A673 (cell line): ENCODE measurements at regions not wholly inside any gene's neighbourhood (a gene's known extent, or its start where the extent isn't known, plus 50 kb on each side); places are given as distances from the start of the nearest gene placed in this dataset.

Source experiments
- BruUV-seq: library from RNA; stranded (reverse); fragments of 400-500 nt; replicated peaks from 2 replicates; lab custom pipeline; 2021; lab: Mats Ljungman, UMichigan
- CTCF ChIA-PET: fragments of 300-600 bp; sonication (Branson Sonifier 250); formaldehyde crosslinking; loops from one replicate; lab custom pipeline; 2022; ENCODE audit warnings: antibody characterized with exemption; lab: Charles Lee
- POLR2A ChIA-PET: fragments of 300-600 bp; sonication (Branson Sonifier 250); formaldehyde crosslinking; loops from one replicate; lab custom pipeline; 2022; ENCODE audit warnings: antibody characterized with exemption; ENCODE audit not compliant: low non-redundant PET; lab: Charles Lee
- DNase-seq: peaks from one replicate; pipeline ENCODE4 v3.0.0-alpha.2; 2015; ENCODE audit warnings: low spot score
- H3K27ac ChIP-seq: fragments of 200-600 bp; sonication (generic); 2 replicates; pipeline ENCODE4 v1.5.1; 2016; ENCODE audit warnings: mixed run types, low read depth, mild to moderate bottlenecking, mixed read lengths, antibody characterized with exemption, low read length; ENCODE audit not compliant: poor library complexity, severe bottlenecking
- H3K27me3 ChIP-seq: fragments of 200-600 bp; sonication (generic); replicated peaks from 2 replicates; pipeline ENCODE4 v1.6.1; 2017; ENCODE audit warnings: mixed run types, low read depth, mild to moderate bottlenecking, mixed read lengths, antibody characterized with exemption, low read length; ENCODE audit not compliant: insufficient read depth, poor library complexity
- H3K36me3 ChIP-seq: fragments of 200-600 bp; sonication (generic); 2 replicates; pipeline ENCODE4 v1.6.1; 2016; ENCODE audit warnings: mixed run types, mild to moderate bottlenecking, mixed read lengths, antibody characterized with exemption, low read length; ENCODE audit not compliant: insufficient read depth, poor library complexity, severe bottlenecking
- H3K4me1 ChIP-seq: fragments of 200-600 bp; sonication (generic); 2 replicates; pipeline ENCODE4 v1.6.1; 2017; ENCODE audit warnings: mixed run types, mild to moderate bottlenecking, mixed read lengths, antibody characterized with exemption, low read length; ENCODE audit not compliant: insufficient read depth, poor library complexity, severe bottlenecking
- H3K4me3 ChIP-seq: fragments of 200-600 bp; sonication (generic); 2 replicates; pipeline ENCODE4 v1.5.1; 2016; ENCODE audit warnings: low read depth, mixed run types, mild to moderate bottlenecking, mixed read lengths, low read length; ENCODE audit not compliant: poor library complexity, severe bottlenecking
- H3K9me3 ChIP-seq: fragments of 200-600 bp; sonication (generic); 2 replicates; pipeline ENCODE4 v1.6.1; 2016; ENCODE audit warnings: mixed run types, low read depth, mild to moderate bottlenecking, mixed read lengths, antibody characterized with exemption, low read length; ENCODE audit not compliant: poor library complexity, severe bottlenecking
- CTCF ChIP-seq: fragments of 300-800, 200-600 bp; sonication (generic); conservative IDR thresholded peaks from 2 replicates; pipeline ENCODE4 v1.5.1; 2017; ENCODE audit warnings: low read depth, mild to moderate bottlenecking, antibody characterized with exemption, low read length, moderate library complexity, mixed read lengths
- EZH2 ChIP-seq: fragments of 200-600 bp; sonication (generic); IDR thresholded peaks from 2 replicates; pipeline ENCODE4 v1.6.1; 2017; ENCODE audit warnings: borderline replicate concordance, low read depth, mild to moderate bottlenecking, mixed read lengths, antibody characterized with exemption, low read length; ENCODE audit not compliant: poor library complexity, severe bottlenecking
- intact Hi-C: fragments of 100-400 bp; cut with micrococcal nuclease; formaldehyde crosslinking; loops from one replicate; pipeline ENCODE4 v1.10.0; 2022; ENCODE audit not compliant: unreplicated experiment

- no peak overlapping the region for H3K27ac ChIP-seq
- no peaks in the 10 kb centered on the region for H3K36me3 ChIP-seq
- no peak for DNase-seq
- H3K27me3 ChIP-seq: no peaks in the 10 kb centered on the region
- BruUV-seq: no TSS peak
- no peaks in the 10 kb centered on the region for H3K9me3 ChIP-seq
- CTCF ChIA-PET: no interaction called here
- no peaks in the 10 kb centered on the region for H3K4me1 ChIP-seq
- no peak overlapping the region for H3K4me3 ChIP-seq
- POLR2A ChIA-PET: no interaction called here
- intact Hi-C loops: no loop called here
- TF ChIP-seq EZH2 (no peak), CTCF (no peak)
Observed at GRCh38 chr9:81387360-81388106, 301.8 kb downstream of the TLE1 start.

GRCh38 chr9:81384911-81385310, 304.4 kb downstream of the TLE1 start:
- CTCF ChIA-PET: no interaction called here
- Histone ChIP-seq H3K27me3 (no peaks in the 10 kb centered on the region), H3K9me3 (peaks cover 5% of the 10 kb centered on the region), H3K27ac (no peak overlapping the region), H3K4me3 (no peak overlapping the region), H3K36me3 (no peaks in the 10 kb centered on the region), H3K4me1 (no peaks in the 10 kb centered on the region)
- no peak for DNase-seq
- no TSS peak for BruUV-seq
- TF ChIP-seq CTCF (no peak), EZH2 (no peak)
- POLR2A ChIA-PET: no interaction called here
- intact Hi-C loops: no loop called here

- H3K27ac ChIP-seq: no peak overlapping the region
- ChIA-PET POLR2A (no interaction called here), CTCF (no interaction called here)
- intact Hi-C loops: no loop called here
- no peaks in the 10 kb centered on the region for H3K36me3 ChIP-seq
- H3K4me1 ChIP-seq: no peaks in the 10 kb centered on the region
- no peaks in the 10 kb centered on the region for H3K27me3 ChIP-seq
- no peak for TF ChIP-seq CTCF
- no peak for TF ChIP-seq EZH2
- no peak overlapping the region for H3K4me3 ChIP-seq
- no TSS peak for BruUV-seq
- DNase-seq: no peak
- peaks cover 5% of the 10 kb centered on the region for H3K9me3 ChIP-seq
Observed at GRCh38 chr9:81382281-81382680, 307.1 kb downstream of the TLE1 start.
